ENCODE measurements at regions not wholly inside any gene's neighbourhood (a gene's known extent, or its start where the extent isn't known, plus 50 kb on each side); places are given as distances from the start of the nearest gene placed in this dataset.

DNA sequence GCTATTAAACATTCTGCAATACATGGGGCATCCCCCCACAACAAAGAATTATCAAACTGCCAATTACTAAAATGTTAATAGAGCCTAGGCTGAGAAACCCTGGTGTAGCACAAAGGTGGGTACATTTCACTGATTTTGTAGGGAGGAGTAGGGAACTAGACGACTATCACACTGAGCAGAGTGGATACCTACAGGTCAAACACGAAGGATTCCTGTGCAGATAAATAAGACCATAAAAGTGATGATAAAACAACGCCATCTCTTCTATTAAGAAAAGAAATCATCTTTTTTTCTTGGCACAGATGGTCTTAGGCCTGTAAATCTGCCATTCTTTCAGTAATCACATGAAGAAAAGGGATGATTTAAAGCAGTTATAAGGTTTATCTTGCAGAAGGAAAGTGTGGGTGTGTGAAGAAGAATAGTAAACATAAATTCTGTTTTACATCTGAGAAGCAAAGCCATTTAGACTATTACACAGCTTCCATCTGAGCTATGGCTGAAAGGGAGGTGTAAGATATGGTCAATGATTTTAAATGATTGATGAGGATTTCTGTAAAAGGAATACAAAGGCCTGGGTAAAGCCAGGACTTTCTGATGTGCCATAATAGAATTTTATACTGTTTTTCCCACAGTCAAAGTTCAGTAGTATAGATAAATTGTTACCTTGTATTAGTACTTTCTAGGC, 429.4 kb upstream of the GOT2 start:
- no peak for DNase-seq (ENCODE audit: unreplicated experiment)
- ChIA-PET CTCF (interaction anchor here (0.6 kb wide), 1 partner anchor 144 kb away, joined by 5 read pairs; no protein-coding TSS in a partner anchor), POLR2A (interaction anchor here (0.6 kb wide), 1 partner anchor 528 kb away, joined by 3 read pairs; no protein-coding TSS in a partner anchor)
- Mint-ChIP-seq H3K27ac (ENCODE audit: low read depth, unreplicated experiment) (no peak overlapping the region), H3K27me3 (ENCODE audit: insufficient read depth, unreplicated experiment) (peaks cover 52% of the 10 kb centered on the region), H3K36me3 (ENCODE audit: insufficient read depth, unreplicated experiment) (no peaks in the 10 kb centered on the region), H3K9me3 (ENCODE audit: unreplicated experiment) (no peaks in the 10 kb centered on the region), H3K4me3 (ENCODE audit: unreplicated experiment) (no peak overlapping the region), H3K4me1 (ENCODE audit: insufficient read depth, unreplicated experiment) (no peaks in the 10 kb centered on the region)
- intact Hi-C loops (cut with micrococcal nuclease): no loop called here
- no TSS peak for BruUV-seq (replicated peaks)
- TF ChIP-seq, protein P1, sequence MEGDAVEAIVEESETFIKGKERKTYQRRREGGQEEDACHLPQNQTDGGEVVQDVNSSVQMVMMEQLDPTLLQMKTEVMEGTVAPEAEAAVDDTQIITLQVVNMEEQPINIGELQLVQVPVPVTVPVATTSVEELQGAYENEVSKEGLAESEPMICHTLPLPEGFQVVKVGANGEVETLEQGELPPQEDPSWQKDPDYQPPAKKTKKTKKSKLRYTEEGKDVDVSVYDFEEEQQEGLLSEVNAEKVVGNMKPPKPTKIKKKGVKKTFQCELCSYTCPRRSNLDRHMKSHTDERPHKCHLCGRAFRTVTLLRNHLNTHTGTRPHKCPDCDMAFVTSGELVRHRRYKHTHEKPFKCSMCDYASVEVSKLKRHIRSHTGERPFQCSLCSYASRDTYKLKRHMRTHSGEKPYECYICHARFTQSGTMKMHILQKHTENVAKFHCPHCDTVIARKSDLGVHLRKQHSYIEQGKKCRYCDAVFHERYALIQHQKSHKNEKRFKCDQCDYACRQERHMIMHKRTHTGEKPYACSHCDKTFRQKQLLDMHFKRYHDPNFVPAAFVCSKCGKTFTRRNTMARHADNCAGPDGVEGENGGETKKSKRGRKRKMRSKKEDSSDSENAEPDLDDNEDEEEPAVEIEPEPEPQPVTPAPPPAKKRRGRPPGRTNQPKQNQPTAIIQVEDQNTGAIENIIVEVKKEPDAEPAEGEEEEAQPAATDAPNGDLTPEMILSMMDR (IDR thresholded peaks at IDR 0.05; ENCODE audit: unreplicated experiment): no peak

DNA sequence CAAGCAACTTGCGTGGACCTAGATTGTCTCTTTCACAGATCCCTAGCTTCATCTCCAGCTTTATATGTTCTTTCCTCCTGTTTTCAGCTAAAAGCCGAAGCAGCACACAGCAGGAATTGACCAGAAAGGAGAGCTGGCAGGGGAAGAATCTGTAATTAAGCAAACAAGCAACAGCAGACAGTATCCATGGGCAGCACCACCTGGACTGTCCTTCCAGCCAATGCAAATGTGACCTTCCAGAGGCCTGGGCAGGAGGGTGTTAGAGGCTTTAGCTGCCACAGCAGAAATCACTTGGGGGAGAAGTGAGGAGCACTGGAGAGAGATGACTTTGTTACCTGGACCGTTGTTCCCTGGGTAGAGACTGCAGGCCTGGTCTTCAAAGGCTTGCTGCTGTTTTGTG, 427.6 kb upstream of the GOT2 start:
- H3K4me1 Mint-ChIP-seq (ENCODE audit: insufficient read depth, unreplicated experiment): no peaks in the 10 kb centered on the region
- no peaks in the 10 kb centered on the region for H3K9me3 Mint-ChIP-seq (ENCODE audit: unreplicated experiment)
- POLR2A ChIA-PET: no interaction called here
- intact Hi-C loops (cut with micrococcal nuclease): no loop called here
- H3K4me3 Mint-ChIP-seq (ENCODE audit: unreplicated experiment): no peak overlapping the region
- CTCF ChIA-PET: interaction anchor here (1.1 kb wide), 1 partner anchor 318 kb away, joined by 3 read pairs; no protein-coding TSS in a partner anchor
- no peak overlapping the region for H3K27ac Mint-ChIP-seq (ENCODE audit: low read depth, unreplicated experiment)
- TF ChIP-seq, protein P1 (IDR thresholded peaks at IDR 0.05; ENCODE audit: unreplicated experiment): no peak
- H3K27me3 Mint-ChIP-seq (ENCODE audit: insufficient read depth, unreplicated experiment): peaks cover 36% of the 10 kb centered on the region
- H3K36me3 Mint-ChIP-seq (ENCODE audit: insufficient read depth, unreplicated experiment): no peaks in the 10 kb centered on the region
- no peak for DNase-seq (ENCODE audit: unreplicated experiment)
- no TSS peak for BruUV-seq (replicated peaks)

DNA sequence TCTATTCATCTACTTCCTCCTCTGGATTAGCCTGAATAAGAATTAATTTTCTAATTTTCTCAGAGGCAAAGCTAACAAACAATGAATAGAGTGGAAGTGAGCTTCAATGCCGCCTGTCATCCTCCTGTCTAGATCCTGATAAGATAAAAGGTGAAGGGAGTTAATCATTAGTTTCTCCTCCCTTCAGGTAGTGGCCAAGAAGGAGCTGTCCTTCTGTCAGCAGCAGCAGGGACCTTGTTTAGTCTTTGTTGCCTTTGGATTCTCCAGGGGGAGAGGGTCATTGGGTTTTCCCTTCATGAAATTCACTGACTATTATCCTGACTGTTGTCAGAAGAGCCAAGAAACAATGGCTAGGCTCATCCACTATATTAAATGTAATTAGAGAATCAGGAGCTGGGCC, 420.2 kb upstream of the GOT2 start:
- H3K36me3 Mint-ChIP-seq (ENCODE audit: insufficient read depth, unreplicated experiment): no peaks in the 10 kb centered on the region
- ChIA-PET CTCF (interaction anchor here (0.6 to 0.7 kb wide), 2 partner anchors 15 to 339 kb away, joined by 3 read pairs; no protein-coding TSS in a partner anchor), POLR2A (no interaction called here)
- no peaks in the 10 kb centered on the region for H3K27me3 Mint-ChIP-seq (ENCODE audit: insufficient read depth, unreplicated experiment)
- intact Hi-C loops (cut with micrococcal nuclease): no loop called here
- no peak overlapping the region for H3K27ac Mint-ChIP-seq (ENCODE audit: low read depth, unreplicated experiment)
- H3K9me3 Mint-ChIP-seq (ENCODE audit: unreplicated experiment): no peaks in the 10 kb centered on the region
- TF ChIP-seq, protein P1 (IDR thresholded peaks at IDR 0.05; ENCODE audit: unreplicated experiment): no peak
- no peaks in the 10 kb centered on the region for H3K4me1 Mint-ChIP-seq (ENCODE audit: insufficient read depth, unreplicated experiment)
- no peak overlapping the region for H3K4me3 Mint-ChIP-seq (ENCODE audit: unreplicated experiment)
- no peak for DNase-seq (ENCODE audit: unreplicated experiment)
- BruUV-seq (replicated peaks): no TSS peak

DNA sequence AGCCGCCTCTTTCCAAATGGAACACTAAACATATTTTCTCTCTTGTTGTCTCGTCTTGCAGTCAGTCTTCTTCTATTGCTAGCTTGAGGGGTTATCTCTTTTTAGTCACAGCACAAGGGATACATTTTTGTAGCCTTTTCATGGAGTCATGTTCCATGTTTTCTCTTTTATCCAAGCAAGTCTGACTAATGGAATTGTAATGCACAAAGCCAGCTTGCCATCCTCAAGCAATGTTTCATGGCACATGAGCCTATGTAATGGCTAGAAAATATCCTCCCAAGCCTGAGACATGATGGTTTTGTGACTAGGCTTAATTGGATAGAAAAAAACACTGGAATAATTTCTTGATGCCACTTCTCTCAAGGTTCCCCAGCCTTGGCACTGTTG, 414.6 kb upstream of the GOT2 start:
- CTCF ChIA-PET: no interaction called here
- TF ChIP-seq, protein P1 (IDR thresholded peaks at IDR 0.05; ENCODE audit: unreplicated experiment): no peak
- POLR2A ChIA-PET: no interaction called here
- H3K36me3 Mint-ChIP-seq (ENCODE audit: insufficient read depth, unreplicated experiment): no peaks in the 10 kb centered on the region
- no peaks in the 10 kb centered on the region for H3K9me3 Mint-ChIP-seq (ENCODE audit: unreplicated experiment)
- H3K4me3 Mint-ChIP-seq (ENCODE audit: unreplicated experiment): no peak overlapping the region
- H3K27ac Mint-ChIP-seq (ENCODE audit: low read depth, unreplicated experiment): no peak overlapping the region
- no TSS peak for BruUV-seq (replicated peaks)
- no peaks in the 10 kb centered on the region for H3K4me1 Mint-ChIP-seq (ENCODE audit: insufficient read depth, unreplicated experiment)
- intact Hi-C loops (cut with micrococcal nuclease): no loop called here
- no peak for DNase-seq (ENCODE audit: unreplicated experiment)
- H3K27me3 Mint-ChIP-seq (ENCODE audit: insufficient read depth, unreplicated experiment): no peaks in the 10 kb centered on the region
